GM11168 (cell line): ENCODE measurements at regions not wholly inside any gene's neighbourhood (a gene's known extent, or its start where the extent isn't known, plus 50 kb on each side); places are given as distances from the start of the nearest gene placed in this dataset.

Experiments used
- in situ Hi-C: fragments of 300-500 bp; cut with MboI; formaldehyde crosslinking; loops from one replicate; pipeline ENCODE4 v1.12.0; 2022; ENCODE audit warnings: low sequenced_read_pairs; ENCODE audit not compliant: unreplicated experiment

- in situ Hi-C loops, result no loop called here
These were observed 62.2 kb downstream of the NCOR2 start for GRCh38 chr12:124505001-124505818.

- in situ Hi-C loops, result no loop called here
These were observed 63.0 kb downstream of the NCOR2 start for GRCh38 chr12:124504273-124505000.

GRCh38 chr12:124503305-124503704 is 64.1 kb downstream of the NCOR2 start:
- in situ Hi-C loops, result no loop called here

DNA sequence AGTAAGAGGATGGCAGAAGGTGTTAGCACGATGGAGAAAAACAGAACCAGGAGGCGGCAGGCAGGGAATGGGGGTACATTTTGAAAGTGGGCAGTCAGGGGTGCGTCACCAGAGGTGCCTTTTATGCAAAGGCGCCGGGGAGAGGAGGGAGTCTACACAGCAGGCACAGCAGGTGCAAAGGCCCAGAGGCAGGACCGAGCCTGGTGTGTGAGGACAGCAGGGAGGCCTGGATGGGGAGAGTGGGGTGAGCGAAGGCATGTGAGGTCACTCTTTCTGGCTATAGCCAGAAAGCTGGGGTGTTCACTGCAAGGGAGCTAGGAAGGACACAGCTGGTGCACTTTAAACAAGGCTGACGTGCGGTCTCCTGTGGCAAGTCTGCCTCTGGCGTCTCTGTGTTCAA is 65.0 kb downstream of the NCOR2 start:
- in situ Hi-C loops, result no loop called here

DNA sequence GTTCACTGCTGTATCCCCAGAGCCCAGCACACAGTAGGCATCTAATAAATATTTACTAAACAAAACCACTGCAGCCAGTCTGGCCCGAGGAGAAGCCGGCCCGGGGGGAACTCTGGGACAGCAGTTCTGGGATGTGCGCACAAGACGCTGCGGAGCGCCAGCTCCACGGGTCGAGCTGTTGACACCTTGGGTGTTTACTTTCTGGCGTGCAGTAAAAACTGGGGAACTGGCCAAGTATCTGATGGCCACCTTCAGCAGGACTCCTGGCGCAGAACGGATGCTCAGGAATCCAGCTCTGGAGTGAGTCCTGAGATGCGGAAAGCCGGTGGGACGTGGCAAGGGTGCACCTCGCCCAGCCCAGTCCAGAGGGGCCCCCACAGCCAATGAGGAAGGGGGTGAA is 65.6 kb downstream of the NCOR2 start:
- in situ Hi-C loops, result no loop called here

GRCh38 chr12:124501112-124501561 is 66.3 kb downstream of the NCOR2 start:
- in situ Hi-C loops, result no loop called here

DNA sequence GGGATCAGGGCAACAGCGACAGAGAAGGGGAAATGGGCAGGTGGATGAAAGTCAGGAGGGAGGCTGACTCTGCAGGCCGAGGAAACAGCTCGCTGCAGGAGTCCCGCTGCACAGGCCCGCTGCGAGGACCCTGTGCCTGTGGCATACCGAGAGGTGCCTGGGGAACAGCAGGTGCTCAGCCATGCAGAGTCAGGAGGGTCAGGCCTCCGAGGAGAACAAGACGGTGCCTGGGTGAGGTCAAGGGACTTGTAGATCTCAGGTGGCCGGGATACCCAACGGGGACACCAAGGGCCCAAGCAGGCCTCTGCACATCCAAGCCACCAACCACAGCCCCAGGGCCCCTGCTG is 67.5 kb downstream of the NCOR2 start:
- in situ Hi-C loops, result no loop called here

GRCh38 chr12:124499190-124499753 is 68.1 kb downstream of the NCOR2 start:
- in situ Hi-C loops, result no loop called here

GRCh38 chr12:124498275-124499189 is 68.9 kb downstream of the NCOR2 start:
- in situ Hi-C loops, result no loop called here

DNA sequence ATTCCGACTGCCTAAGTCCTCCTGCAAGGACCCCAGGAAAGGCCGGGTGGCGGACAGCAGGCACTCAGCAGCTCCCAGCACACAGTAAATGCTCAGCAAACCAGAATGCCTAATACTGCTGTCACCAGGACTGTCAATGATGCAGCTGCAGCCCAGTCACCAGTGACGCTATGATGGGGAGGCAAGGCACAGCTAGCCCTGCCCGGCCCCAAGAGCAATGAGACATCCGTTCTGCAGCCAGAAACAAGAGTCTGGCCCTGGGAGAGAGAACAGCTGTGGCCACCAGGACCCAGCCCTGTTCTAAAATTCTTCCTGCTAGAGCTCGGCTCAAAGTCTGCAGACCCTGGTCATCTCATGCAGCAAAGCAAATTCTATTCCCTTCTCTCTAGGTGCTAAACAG is 69.8 kb downstream of the NCOR2 start:
- in situ Hi-C loops, result no loop called here

DNA sequence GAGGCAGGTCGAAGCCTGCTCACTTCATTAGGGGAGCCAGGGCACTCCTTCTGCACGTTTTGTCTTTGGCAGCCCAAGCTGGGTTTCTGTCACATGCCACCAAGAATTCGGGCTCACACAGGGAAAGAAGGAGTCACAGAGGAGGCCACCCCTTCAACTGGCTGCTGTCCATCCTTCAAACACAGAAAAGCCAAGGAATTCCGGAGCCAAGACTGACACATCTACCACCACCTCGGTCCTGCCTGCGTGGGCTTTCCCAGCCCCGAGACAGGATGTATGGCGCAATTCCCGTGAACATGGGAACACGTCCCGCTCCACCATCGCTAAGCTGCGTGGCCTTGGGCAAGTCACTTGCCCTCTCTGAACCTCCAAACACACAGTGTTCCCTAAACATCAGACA is 70.4 kb downstream of the NCOR2 start:
- in situ Hi-C loops, result no loop called here

- in situ Hi-C loops, result no loop called here
These were observed 70.8 kb downstream of the NCOR2 start for GRCh38 chr12:124496584-124496983.

DNA sequence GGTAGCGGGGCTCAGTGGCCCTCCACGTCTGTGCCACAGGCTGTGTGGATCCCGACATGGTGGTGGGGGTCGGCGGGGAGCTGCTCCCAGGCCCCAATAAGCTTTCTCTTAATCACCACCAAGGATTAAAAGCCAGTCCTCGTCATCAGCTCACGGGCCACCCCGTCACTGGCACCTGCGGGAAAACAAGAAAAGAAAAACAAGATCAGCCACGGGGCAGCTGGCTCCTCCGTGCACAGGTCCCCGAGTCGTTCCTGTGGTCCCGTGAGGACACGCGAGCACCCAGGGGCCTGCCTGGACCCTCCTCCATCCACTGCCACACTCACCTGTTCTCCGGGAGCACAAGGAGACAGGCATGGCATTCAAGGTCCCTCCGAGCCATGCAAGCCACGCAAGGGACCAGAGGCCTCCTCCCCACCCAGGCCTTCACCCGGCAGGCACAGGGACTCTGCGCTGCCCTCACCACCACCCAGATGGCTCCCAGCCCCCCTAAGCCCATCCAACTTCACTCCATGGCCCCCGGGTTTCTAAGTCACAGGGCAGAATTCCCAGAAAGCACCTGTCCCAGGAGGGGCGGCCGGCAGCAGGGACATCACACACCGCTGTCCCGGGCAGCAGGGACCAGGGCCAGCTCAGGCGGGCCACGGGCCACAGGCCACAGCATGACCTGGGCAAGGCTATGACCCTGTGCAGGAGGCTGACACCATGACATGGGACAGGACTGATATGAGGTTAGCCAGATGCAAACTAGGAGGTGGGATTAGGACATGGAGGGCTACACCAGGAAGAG is 72.0 kb downstream of the NCOR2 start:
- in situ Hi-C loops, result no loop called here

DNA sequence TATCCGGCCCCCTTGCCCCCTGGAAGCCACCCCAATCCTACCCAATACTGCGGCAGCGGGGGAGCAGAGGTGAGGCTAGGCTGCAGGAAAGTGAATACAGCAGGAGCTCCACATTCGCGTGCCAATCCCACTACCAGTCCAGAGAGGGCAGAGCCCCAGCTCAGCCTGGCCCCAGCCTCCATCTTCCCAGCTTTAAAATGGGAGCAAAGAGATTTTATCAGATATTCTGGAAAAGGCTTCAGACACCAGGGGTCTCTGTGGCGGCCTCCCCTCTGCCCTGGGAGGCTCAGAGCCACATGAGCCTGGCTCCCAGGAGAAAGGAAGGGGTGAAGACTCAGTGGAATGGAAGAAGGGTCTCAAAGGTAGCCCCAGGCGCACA is 72.7 kb downstream of the NCOR2 start:
- in situ Hi-C loops, result no loop called here

DNA sequence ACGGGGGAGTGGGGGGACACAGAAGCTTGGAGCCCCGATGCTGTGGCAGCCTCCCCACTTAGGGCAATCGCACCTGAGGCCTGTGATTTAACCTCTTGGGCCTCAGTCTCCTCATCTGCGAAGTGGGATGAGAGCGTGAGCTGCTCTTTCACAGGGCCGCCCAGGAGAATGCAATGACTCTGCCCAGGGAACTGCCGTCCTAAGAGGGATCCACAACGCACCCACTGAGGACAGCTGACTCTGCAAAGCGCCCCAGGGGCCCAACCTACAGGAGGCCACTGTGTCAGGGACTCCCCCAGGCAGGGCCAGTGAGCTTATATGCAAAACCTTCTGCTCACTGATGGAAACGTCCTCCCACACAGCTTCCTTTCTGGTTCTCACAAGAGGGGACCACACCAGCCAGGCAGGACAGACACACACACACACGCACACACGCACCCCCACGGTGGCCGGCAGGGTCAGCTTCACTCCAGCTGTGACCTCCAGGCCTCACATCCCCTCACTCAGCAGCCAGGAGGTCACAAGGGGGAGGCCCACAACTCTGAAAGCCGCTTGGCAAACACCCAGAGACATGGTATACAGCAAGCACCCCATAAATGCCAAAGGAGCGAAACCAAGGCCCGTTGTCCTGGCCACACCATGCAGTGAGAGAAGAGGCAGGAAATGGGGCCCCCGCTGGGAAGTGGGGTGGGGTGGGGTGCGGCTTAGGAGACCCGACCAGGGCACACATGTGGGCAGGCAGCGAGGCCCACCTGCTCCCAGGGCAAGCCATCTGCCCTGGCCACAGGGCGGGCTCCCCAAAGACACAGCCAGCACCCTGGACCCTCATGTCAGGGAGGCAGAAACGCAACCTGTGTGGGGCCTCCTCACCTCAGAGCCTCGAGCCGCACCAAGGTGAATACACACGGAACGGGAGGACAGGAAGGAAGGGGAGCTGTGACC is 73.3 kb downstream of the NCOR2 start:
- in situ Hi-C loops, result no loop called here

DNA sequence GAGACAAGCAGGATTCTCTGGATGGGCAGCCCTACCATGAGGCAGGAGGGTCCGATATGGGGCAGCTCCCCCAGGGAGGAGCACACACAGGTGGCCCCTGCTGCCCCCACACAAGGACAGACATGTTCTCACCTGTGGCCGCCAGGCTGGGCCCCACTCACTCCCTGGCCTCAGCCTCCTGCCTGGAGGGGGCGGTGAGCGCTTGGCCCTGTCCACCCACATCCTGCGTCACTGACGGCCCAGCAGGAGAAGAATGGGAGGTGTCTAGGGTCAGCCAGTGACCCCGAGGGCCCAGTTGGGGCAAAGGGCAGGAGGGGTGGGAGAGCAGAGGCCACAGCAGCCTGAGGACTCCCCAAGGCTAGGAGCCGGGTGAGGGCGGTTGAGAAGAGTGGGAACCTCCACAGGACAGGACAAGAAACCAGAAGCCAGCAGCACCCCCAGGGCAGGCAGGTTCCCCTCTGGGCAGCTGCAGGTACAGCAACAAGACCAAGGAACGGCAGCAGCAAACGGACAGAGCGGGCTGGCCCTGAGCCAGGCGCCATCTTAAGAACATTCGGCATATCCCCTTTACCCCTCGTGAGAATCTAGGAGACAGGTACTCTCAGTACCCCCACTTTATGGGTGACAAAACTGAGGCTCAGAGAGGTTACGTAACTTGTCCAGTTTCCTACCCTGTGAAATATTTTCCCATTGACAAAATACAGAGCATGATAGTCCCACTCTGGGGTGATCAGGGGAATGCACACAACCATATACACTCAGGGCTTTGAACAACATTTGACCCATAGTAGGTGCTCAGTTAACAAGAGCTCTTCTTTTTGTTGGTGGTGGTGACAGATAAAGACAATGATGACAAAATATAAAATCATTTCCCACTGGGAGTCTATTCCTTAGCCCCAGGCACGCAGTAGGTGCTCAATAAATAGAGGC is 74.3 kb downstream of the NCOR2 start:
- in situ Hi-C loops, result no loop called here

DNA sequence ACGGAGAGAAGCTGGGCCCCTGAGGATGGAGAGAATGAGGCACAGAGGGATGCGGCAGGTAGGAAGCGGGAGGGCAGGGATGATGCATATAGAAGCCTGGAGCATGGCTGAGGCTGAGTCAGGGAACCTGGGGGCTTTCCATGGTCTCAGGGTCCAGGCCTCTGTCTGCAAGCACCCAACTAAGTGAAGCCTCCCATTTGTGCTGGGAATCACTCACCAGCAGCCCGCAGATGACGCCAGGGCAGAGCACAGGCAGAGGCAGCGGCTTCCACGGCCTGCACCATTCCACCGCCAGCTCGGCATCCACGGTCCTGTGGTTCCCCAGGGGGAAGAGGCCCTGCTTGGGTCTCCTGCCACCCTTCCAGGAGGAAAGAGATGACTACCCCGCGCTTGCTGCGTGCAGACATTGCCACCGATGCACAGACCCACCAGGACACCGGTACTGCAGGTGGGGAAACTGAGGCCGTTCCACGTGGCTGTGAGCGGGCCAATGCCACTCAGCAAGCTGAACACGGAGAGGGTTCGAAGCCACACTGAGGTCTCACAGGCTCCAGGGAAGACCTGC is 75.5 kb downstream of the NCOR2 start:
- in situ Hi-C loops, result no loop called here
